HG03103 (cell line): ENCODE measurements at regions not wholly inside any gene's neighbourhood (a gene's known extent, or its start where the extent isn't known, plus 50 kb on each side); places are given as distances from the start of the nearest gene placed in this dataset.
"Not testable (repeated sequence)": the region's sequence is repeated elsewhere in the genome, so short reads cannot be mapped to it uniquely, and the experiment has no call there.

Experiments used
- ATAC-seq: cut with Tn5 transposase; IDR thresholded peaks from one replicate; pipeline ENCODE4 v1.9.1; 2021; ENCODE audit warnings: low read depth; ENCODE audit not compliant: unreplicated experiment

DNA sequence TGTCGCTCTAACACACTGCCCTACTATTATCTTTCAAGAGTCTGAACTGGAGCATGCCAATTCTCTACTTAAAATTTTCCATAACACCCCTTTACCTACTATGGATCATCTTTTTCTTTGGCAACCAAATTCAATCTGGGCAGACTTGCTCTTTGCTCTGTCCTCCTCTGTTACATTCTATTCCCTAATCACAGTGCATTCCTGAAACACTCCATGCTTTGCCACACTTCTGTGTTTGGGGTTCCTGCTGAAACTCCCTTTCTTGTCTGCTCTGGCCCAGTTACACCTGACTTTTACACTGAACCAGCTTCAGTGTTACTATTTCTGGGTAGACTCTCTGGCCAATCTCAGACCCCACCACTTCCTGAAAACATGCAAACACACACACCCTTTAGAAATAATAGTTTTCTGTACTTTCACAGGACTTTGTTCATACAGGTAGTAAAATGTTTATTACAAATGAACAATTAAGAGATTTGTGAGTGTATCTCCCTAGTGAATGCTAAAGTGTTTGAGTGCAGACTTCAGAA, 119.9 kb upstream of the DCC start:
- no peak for ATAC-seq

DNA sequence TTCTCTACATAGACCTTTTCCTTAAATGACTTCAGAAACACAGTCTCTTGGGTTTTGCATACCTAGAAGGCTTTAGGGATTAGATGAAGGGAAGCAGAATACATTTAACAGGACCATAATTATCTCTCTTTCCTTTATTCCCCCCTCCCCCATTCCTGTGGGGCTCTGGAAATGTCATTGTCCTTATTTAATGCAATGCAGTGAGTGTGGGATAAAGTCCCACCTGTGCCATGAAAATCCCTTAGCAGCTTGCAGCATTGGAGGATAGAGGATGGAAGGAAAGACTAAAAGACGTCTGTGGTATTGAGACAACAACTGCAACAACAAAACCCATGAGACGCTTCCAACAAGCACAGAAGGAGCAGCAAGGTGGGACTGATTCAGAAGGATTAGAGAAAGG, 117.8 kb upstream of the DCC start:
- no peak for ATAC-seq

DNA sequence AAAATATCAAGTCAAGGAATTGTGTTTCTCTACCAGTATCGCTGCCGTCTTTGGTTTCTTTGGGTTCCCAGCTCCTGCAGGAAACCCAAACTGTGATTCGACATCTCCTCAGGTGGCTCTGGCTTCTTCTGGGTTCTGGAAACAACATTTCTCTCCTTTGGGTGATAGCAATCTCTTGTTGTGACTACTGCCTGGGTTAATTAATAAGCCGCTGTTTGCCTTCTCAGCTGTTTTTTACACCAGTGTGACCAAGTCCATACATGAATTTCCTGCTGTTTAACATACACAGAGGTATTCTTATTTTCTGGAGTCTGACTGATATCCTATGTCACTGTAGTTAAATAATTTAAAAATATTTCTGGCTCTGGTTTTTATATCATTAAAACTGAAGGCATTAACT, 112.5 kb upstream of the DCC start:
- ATAC-seq = no peak

DNA sequence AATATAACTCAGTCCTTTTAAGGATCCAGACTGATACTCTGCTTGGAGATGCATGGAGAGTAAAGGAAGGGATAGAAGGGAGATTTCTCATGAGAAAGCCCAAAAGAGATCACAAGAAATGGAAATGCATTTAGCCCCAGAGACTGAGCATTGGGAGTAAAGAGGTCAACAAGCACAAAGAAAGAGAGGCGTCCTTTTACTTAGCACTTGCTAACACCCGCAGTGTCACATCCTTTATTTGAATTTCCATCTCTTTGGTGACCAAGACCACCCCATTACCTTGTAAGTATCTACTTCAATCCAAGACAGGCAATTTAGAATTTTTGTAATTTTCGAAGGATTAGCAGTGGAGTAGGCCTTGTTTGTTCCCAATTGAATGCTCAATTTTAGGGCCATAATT, 111.8 kb upstream of the DCC start:
- no peak for ATAC-seq

DNA sequence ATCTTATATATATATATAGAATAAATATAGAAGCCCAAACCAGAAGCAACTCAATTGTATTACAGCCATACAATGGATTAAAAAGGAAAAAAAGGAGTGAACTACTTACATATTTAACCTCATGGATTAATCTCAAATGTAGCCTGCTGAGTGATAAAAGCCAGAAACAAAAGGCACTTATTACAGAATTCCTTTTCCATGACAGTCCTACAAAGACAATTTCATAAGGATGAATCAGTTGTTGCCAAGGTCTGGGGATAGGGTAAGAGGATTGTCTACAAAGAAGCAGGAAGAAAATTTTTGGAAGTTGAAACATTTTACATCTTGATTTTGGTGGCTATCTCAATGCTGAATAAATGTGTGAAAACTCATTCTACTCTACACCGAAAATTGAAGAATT, 103.9 kb upstream of the DCC start:
- no peak for ATAC-seq

DNA sequence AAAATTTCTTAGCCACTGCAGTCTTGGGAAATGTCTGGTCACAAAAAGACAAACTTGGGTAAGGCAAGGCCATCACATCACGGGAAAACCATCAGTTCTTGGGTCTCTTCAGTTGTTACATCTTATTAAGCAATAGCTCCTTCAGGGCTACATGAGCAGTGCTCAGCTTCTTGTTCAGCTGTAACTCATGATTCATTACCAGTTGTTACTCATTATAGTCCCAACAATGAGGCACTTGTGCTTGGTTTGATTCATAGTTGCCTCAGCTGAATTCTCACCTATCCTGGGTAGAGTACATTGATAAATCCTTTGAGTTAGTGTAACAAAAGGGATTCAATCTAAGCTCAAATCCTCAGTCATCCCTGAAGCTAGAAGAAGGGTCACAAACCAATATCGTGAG, 102.4 kb upstream of the DCC start:
- no peak for ATAC-seq

DNA sequence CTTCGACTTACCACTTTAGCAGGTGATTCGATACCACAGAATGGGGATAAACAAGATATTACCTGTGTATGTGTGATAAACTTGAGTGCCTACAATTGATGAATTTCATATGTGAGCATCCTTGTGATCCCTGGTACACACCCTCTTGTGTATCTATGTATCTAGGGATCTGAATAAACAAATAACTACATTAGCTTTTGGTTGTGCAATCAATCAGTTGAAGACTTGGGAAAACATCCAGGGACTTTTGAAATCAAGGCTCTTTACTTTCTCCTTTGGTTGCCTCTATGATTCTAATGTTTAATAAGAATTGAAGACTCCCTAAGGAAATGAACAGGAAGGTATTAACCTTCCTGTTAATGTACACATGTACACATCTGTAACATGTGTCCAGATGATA, 97.3 kb upstream of the DCC start:
- no peak for ATAC-seq

DNA sequence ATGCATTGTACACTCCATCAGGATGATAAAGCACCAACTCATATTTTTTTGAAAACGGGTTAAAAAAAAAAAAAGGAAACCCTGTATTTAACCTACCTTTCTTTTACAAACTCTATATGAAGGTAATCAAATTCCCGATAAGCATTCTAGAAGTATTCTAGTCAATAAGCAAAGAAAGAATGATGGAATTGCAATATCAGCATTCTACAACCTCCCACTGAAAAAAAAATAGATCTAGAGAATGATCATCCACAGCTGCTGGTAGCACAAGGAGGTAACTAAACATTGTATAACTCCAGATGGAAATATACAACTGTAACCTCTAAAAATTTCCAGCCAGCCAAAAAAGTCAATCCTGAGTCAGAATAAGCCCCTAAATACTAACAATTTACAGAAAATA, 95.3 kb upstream of the DCC start:
- ATAC-seq = no peak

DNA sequence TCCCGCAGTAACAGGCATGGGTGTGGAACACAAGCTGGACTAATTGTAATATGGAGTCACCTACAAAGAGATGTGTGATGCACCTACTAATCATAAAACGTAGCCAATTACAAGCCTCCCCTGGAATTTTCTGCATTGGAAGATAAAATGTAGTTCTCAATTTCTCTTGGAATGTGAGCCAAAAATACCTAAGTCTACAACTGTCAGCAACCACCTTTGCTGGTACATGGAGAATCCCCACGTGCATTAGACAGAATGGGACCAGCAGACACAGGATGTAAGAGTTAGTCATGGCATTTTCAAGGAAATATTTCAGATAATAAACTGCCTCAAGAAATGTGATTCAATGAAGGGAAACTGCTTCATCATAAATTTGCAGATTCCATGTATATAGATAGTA, 85.6 kb upstream of the DCC start:
- no peak for ATAC-seq

DNA sequence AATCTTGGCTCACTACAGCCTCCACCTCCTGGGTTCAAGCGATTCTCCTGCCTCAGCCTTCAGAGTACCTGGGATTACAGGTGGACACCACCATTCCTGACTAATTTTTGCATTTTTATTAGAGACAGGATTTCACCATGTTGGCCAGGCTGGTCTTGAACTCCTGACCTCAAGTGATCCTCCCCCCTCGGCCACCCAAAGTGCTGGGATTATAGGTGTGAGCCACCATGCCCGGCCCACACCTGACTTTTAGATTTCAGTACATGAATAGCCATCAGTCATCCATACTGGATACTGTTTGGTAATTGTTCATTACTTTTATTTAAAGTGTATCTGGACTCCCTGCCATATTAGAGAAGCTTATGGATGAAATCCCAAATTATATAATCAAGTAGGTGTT, 82.6 kb upstream of the DCC start:
- not testable (repeated sequence) for ATAC-seq

DNA sequence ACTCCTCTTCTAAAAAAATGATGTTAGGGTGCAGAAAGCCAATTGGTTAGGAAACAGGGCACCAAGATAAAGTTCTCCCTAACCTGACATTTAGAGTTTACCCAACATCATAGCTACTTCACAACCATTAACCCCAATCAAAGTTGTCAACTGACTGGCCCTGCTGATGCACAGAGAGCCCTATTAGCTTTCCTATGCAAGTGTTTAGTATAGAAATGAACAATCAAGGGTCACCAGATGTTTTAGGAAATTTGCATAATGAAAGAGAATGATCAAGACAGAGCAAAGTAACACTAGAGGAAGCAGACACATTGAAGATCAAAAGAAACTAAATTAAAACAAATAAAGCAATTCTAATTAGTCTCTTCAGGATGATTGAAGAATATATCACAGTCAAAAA, 64.2 kb upstream of the DCC start:
- no peak for ATAC-seq

DNA sequence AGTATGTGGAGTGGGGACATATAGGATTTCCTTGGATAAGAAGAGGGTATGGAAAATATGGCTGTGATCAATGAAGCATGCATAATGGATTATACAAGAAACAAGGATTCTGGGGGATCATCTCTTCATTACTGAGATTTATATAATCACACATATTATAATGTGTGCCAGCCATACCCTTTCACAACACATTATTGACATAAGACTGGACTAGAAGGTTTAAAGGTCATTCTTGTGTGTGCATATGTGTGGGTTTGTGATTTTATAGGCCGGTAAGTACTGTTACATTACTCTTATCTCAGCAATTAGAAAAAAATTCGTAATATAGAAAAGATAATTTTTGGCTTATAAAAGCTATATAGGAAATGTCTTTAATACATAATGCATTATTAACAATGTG, 62.2 kb upstream of the DCC start:
- ATAC-seq = no peak

DNA sequence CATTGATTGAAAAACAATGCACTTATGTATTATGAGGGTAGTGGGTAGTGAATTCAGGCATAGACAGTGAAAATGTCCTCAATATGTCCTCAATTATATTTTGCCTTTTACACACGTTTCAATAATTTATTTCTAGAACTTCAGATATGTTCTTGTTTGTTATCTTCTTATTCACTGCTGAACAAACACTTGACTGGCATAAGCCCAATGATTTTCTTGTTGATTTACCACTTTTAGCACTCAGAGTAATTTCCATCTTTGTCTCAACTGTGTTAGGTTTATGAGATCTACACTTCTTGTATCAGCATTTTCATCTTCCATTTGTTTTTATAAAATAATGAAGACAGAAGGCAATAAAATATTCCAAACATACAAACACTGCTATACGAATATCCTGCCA, 61.8 kb upstream of the DCC start:
- no peak for ATAC-seq

DNA sequence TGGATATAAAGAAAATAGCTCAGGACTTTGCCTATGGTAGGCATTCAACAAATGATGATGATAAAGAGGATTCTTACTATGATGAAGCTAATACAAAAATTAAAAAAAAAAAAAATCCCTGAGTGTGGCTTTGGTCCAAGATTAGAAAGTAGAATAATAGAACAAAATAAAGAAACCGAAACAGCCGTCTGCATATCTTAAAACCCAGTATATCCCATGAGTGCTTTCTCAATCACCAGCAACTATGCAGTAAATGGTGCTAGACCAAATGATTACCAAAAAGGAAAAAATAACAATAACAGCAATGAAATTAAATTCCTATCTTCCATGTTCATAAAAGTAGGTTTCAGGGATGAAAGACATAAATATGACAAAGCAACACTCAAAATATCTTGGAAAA, 59.3 kb upstream of the DCC start:
- ATAC-seq = no peak

DNA sequence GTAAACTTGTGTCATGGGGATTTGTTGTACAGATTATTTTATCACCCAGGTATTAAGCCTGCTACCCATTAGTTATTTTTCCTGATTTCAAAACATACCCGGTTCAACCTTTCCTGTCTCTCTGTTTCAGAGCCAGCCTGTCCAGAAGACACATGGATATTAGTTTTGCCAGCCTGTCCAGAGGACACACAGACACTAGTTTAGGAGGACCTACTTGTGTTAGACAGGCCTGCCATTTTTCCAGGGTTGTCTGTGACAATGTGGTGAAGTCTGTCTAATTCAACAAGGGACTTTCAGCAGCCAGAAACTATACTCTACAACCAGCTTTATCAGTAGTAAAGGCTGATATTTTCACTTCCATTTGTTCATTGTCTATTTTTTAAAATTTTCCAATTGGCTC, 56.1 kb upstream of the DCC start:
- no peak for ATAC-seq

DNA sequence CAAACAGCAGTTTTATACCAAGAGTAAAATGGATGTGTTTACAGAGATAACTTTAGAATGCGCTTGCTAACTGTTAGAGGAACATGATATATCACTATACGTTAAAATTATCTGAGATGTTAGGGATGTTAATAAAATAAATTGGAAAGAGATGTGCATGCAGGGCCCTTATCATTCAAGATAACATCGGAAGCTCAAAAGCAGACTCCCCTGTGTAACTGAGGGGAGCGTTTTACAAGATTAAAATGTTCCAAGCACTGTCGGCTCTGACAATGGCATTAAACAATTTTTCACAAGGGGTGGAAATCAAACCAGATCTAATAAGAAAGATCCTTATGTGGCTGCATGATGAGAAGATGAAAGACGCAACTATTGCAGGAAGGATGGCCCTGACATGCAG, 53.3 kb upstream of the DCC start:
- ATAC-seq = no peak

DNA sequence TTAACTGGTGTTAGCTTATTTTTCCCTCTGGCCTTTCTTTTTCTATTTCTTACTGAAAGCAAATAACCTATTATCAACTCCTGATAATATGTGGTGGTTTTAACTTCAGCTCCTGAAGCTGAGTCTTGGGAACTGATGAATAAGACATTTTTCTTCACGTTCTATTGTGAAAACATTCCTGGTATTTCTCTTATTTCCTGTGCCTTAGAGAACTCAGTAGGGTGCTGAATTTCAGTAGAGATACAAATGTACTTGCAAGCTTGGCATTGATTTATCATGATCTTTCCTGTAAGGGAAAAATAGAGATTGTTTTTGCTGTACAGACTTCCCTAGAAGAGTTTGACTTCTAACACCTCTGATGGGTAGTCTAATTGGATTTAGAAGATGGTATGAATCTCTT, 52.8 kb upstream of the DCC start:
- ATAC-seq = no peak

DNA sequence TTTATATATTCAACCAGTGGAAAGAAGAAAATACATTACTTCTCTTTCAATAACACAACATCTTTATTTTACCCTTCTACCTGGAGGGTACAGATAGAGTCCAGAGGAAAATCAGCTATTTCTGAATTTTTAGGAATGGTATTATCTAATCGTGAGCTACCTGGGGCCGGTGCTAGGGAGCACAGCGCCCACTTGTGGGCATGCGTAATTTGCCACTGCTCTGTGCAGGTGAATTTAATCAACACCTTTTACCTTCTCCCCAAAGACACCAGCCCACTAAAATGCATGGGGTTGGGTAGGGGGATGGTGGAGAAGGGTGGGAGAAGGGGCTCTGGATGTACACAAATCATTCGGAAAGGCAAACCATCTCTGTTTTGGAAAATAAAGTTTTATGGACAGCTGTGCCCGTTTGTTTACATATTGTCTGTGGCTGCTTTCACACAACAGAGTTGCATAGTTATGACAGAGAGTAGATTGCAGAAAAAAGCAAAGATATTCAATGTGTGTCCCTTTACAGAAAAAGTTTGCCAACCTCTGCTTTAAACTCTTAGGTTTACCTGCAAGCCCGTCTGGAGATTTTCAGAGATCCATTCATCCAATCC, 51.5 kb upstream of the DCC start:
- ATAC-seq = no peak

DNA sequence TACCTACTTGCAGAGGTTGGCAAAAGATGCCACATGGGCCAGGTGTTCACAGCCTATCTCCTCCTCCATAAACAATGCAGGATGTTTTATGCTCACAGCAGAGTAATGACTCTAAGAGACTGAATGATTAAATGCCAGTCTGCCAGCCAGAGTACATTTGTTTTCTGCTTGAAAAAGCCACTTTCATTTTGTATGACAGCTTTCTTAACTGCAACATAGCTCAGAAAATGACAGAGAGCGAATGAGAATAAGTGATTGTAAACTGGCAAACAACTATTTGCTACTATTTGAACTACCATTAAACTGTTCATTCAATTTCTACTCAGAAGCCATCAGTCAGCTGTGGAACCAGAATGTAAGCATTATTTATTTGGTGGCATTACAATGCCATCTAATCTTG, 50.6 kb upstream of the DCC start:
- ATAC-seq = no peak
